GM21825 (cell line): ENCODE measurements at regions not wholly inside any gene's neighbourhood (a gene's known extent, or its start where the extent isn't known, plus 50 kb on each side); places are given as distances from the start of the nearest gene placed in this dataset.

Experiments
- ATAC-seq: cut with Tn5 transposase; IDR thresholded peaks from one replicate; pipeline ENCODE4 v1.9.1; 2021; ENCODE audit warnings: mild to moderate bottlenecking, moderate library complexity; ENCODE audit not compliant: unreplicated experiment

DNA sequence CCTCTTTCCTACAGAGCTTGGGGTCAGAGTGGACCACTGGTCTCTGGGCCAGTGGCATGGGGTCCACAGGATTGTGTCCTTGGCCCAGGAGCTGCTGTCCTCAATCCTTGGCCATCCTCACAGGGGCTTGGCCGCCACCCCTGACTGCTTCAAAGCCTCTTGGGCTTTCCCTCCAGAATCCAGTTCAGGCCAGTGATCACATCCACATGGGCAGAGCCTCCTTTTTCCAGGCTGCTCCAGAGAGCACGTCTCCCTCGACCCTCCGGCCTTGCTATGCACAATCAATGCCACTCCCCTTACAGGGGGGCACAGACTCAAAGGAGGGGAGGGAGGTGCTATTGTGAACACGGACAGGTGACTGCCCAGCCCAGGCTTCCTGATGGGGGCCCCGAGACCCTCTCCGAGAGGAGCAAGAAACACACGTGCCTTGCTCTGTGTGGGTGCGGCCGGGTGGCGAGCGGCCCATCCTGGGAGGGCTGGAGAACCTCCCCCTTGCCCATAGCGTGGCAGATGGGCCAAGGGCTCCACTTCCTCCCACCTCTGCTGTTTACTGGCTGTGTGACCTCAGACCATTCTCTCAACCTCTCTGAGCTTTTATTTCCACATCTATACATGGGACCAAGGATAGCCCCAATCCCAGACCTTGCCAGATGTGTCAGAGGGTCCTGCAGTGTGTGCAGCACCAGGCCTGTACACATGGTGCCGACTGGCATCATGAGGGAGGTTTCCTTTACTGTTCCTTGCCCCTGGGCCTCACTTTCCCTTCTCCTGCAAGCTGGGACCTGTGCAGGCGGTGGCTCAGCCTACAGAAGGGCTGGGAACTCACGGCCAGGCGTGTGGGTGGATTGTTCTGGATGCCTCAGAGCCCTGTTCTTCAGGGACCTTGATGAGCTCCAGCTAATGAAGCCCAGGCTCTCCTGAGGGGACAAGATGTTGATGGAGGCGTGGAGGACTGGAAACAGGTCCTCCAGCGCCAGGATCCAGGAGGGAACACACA is 229.0 kb upstream of the GSE1 start:
- no peak for ATAC-seq

DNA sequence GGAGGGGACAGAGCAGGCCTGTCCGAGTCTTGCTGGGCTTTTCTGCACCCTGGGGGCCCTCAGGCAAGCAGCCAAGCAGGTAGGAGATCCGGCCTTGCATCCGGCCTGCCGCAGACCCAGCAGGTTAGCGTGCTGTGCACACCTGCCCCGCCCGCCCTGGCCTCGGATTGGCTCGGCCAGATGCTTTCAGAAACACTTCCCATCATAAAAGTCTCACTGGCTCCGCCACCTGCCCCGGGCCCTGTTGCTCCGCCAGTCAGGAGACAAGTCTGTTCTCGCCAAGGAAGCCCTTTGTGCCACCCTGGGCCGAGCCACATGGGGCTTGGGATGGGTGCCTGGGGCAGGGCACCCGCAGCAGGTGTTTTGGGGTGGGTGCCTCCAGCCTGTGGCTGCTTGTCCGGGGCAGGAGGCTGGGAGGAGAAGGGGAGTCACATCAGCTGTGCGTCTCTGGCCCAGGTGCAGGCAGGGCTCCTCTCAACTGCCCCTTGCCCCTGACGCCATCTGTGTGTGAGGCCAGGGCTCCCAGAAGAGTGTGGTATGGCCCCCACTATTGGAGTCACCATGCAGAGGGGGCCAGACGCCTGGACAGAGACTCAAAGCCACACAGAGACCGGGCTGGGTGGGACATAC is 228.2 kb upstream of the GSE1 start:
- ATAC-seq, result no peak

DNA sequence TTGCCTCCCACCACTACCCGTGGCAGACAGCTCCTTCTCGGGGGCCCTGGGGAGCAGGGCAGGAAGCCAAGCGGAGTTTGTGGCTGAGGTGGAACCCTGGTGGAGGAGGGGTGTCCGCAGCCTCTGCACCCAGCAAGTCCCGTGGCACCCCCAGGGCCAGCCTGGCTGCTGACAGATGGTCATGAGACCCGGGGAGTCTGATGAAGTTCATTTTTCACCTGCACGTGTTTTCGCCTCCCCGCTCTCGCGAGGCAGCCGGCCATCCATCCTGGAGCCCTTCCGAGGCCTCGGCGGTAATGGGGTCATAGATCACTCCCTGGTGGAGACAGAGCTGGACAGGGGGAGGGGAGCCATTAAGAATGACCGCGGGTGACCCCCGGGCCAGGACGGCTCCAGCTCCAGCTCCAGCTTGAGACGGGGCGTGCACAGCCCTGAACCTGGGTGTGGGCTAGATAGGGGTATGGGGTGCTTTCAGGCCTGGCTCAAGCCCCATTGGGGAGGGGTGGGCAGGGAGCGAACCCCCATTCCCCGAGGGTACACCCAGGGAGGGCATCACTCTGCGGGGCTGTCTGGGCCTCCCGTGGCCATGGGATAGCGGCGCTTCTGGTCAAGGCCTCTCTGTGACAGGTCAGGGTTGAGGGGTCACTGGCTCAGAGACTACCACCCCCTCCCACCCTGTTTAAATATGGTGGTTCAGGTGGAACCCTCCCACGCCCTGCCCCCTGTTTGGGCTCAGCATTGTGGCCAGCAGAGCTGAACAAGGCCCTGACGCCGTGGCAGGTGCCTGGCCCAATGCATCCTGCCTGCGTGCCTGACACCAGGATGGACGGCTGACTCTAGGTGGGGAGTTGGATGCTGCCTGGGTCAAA is 227.4 kb upstream of the GSE1 start:
- no peak for ATAC-seq

DNA sequence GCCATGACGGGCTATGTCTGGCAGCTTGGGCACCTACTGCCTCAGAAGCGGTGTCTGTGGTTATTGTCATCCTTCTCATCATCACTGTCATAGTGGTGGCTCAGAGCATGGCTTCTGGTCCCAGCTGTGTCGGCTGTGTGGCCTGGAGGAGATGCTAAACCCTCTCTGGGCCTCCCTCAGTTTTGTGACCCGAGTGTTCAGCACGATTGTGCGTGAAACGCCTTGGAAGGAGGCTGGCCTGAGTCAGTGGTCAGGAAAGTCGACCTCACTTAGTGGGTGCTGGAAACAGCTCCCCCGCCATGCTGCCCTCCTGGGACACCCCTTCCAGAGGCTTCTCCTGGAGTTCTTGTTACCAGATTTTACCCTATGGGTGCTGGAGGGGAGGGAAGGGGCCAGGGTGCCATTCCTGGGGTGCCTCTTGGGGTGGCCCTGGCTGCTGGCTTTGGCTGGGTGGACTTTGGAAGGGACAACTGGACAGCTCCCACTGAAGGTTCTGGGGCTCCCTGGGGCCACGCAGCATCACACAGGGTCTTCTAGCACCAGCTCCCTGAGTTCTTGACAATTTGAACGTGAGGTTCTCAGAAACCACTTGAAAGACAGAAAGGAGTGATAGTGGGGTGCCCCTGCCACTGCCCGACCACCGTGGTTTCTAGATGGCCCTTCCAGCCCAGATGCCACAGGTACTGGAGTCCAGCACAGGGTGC is 226.5 kb upstream of the GSE1 start:
- ATAC-seq, result no peak

DNA sequence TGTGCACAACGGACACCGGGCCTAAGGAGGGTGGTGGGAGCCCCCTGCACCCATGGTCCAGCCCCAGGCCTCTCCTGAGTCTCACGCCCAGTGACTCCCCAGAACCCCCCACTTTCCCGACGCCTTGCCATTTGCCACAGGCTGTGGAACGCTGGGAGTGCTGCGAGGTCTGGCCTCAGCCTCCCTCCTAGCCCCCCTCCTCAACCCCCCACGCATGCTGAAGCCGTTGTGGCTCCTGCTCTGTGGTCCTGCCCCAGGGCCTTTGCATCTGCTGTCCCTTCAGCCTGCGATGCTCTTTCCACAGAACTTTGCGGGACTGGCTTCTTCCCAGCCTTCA is 226.0 kb upstream of the GSE1 start:
- ATAC-seq, result no peak

DNA sequence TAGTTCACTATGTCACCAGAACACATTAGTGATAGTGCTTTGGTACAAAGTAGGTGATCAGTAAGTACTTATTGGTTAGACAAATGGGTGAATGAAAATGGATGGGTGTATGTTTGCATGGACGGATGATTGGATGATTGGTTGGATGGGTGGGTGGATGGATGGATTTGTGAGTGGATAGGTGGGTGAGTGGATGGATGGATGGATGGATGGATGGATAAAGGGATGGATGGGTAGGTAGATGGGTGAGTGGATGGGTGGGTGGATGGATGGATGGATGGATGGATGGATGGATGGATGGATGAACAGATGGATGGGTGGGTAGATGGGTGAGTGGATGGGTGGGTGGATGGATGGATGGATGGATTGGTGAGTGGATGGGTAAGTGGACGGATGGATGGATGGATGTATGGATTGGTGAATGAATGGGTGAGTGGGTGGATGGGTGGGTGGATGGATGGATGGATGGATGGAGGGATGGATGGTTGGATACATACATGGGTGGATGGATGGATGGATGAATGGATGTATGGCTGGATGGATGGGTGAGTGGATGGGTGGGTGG is 225.3 kb upstream of the GSE1 start:
- no peak for ATAC-seq

DNA sequence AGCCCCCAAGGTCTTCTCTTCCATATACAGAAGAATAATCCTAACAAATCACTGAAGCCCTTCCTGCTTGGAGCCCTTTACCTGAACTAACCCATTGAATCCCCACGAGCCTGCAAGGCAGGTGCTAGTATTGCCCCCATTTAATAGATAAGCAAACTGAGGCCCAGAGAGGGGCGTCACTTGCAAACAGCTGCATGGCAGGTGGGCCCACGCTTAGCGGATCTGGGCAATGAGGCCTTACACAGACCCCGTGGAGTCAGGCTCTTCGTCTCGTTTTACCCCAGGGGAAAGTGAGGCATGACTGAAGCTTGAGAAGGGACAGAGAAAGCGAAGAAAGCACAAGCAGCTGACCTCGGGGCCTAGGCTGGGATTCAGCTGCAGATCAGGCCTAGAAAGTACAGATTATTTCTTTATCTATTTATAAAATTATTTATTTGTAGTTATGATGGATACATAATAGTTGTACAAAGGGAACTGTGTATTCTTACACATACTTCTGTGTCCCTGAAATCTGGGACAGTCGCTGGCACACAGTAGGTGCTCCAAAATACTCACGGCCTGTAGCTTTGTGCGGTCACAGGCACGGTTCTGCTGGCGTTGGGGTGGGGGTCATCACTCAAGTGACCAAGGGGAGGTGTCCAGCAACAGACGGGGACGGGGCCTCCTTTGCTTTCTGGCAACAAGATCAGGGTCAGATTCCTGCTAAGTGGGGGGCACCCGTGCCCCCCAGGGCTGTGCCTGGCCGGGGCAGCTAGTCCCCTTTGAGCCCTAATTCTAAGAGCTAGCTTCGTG is 223.2 kb upstream of the GSE1 start:
- ATAC-seq, result no peak

DNA sequence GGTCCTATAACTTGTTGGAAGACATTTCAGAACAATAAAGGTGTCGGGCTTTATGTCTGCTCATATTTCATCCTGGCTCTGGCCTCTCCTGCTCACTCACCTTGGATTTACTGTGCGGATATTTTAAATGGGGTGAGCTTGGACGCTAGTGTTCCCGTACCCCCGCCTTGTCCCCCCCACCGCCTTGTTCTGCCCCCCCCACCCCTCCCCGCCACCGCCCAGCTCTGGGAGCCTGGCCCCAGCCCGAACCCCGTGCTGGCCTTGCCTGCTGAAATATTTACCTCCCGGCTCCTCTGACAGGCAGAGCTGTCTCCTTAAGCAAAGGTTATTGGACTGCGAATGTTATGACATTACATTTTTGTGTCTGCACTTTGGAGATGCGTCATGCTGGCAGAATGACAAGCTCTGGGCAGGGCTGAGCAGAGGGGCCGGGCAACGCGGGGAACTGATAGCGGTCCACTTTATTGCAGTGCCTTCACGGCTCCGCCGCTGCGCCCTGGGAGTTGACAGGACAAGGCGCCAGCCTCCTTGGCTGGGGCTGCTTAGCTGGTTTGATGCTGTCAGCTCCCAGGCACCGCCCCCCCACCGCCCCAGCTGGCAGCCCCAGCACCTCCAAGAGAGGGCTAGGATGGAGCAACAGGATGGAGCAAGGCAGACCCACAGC is 222.5 kb upstream of the GSE1 start:
- ATAC-seq, result no peak

DNA sequence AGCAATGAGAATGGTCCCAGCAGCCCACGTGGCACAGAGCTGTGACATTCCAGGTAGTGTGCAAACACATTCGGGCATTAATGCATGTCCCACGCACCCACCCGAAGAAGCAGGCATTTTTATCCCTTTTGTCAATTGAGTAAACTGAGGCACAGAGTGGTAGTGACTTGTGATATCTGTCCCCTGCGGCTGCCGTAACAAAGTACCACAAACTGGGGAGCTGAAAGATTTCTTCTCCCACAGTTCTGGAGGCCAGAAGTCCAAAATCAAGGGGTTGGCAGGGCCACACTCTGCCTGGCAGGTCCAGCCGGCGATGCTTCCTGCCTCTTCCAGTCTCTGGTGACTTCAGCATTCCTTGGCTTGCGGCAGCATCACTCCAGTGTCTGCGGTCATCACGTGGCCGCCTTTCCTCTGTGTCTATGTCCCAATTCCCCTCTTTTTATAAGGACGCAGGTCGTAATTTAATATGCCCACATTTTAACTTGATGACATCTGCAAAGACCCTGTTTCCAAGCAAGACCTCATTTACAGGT is 221.9 kb upstream of the GSE1 start:
- ATAC-seq, result no peak

DNA sequence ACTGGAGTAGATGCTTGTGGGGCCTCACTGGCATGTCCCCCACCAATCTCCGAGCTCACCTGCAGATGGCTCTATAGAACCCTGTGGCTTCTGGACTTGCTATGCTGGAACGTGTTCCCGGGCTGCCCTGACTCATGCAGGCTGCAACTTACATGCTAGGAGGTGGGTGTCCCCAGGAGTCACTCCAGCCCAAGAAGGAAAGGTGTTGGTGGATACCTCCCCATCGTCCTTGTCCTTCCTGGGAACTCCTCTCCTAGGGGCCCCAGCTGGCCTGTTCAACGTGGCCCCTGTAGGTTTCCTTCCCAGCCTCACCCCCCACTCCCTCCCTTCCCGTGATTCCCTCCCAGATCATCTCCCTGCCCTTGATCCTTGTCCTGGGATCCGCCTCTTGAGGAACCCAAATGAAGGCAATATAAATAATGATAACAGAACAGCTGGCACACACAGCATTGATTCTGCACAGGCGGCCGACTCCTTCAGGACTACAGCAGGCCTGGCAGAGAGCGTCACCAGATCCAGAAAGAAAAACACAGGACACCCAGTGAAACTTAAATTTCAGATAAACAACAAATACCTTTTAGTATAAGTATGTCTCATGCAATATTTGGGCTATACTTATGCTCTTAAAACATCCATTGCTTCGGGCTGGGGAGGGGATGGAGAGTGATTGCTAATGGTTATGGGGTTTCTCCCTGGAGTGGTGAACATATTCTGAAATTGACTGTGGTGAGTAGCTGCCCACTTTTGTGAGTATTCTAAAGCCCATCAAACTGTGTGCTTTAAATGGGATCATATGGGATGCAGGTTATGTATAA is 221.1 kb upstream of the GSE1 start:
- no peak for ATAC-seq

DNA sequence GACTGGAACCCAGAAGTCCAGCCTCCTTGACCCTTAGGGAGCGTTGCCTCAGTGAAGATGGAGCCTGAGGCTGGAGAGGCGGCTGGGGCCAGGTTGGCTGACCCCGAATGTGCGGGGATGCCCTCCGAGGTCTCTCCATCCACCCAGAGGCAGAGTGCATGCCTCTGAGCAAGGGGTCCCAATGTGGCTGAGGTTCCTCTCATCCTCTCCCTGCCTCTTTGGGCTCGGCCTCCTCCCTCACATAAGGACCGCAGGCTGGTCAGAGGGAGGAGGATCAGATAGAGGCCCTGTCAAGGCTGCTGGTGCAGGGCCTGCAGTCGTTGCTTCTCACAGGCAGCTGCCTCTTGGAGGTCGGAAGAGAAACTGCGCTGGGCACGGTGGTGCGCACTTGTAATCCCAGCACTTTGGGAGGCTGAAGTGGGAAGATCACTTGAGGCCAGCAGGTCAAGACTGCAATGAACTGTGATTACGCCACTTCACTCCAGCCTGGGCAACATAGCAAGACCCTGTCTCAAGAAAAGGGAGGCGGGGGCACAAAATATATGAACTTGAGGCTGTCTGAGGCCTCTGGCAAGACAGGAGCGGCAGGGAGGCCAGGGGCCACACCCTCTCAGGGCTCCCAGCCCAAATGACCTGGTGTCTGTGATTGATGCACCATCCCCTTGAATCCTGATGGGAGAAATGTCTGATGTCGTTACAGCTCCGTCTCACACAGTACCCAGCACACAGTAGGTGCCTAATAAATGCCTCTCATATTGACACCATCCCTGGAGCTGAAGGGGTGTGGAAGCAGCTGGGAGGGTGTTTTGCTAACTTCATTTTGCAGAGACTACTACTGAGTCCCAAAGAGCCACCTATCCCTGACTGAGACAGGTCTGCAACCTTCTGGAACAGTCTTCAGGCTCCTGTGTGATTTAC is 220.1 kb upstream of the GSE1 start:
- ATAC-seq, result no peak

DNA sequence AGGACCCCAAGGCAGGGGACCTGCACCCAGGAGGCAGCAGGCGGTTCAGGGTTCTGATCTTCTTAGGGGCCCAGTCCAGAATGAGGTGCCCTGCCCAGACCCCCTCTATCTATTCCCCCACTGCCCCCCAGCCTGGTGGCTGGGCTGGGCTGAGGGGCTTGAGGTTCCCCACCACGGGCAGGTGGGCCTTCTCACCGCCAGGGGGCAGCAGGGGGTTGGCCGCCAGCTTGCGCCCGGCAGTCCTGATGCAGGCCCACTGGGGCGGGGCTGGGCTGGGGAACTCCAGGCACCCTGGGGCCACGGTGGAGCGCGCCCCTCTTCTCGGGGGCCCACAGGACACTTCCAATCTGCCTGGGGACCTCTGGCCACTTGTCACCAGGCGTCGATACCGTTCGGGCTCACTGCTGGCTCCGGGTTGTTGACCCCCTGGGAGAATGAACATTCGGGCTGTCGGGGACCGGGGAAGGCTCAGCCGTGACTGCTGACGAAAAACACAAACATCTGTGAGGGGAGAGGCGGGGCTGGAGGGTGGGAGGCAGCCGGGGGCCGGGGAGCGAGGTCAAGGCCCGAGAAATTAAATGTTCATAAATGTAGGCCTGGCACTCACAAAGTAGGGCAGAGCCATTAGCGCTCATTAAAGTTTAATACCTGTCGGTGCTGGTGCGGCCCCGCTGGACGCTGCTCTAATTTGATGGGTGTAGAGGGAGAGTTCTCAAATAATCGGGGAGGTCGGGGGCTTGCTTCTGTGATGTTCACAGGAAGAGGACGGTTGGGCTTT is 219.3 kb upstream of the GSE1 start:
- no peak for ATAC-seq

DNA sequence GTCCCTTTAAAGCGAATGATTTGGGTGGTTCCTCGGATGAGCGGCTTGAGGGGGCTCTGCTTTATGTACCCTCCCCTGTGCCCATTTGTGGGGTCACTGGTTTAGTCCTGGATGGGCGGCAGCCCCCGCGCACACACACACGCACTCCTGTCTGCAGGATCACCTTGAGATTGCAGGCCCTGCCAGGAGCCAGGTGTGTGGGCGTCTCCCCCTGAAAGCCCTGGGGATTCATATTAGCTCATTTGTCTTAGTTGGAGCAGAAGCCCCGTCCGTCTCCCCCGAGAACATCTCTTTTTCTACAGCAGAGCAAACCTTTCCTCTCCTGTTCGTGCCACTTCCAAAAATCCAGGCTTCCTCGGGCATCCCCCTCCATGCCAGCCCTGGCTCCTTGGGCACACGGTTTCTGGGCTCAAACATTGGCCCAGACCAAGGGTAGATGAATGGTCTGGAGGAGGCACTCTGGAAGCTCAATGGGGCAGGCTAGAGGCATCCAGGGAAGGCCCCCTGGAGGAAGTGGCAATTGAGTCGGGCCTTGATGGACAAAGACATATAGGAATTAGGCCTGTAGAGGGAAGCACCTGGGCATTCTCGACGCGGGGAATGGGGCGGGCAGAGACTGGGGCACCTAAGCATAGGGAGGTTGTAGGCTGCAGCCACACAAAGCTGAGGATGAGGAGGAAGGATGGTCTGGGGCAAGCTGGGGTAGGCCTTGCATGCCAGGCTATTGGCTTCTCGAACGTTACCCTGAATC is 218.5 kb upstream of the GSE1 start:
- ATAC-seq, result no peak

DNA sequence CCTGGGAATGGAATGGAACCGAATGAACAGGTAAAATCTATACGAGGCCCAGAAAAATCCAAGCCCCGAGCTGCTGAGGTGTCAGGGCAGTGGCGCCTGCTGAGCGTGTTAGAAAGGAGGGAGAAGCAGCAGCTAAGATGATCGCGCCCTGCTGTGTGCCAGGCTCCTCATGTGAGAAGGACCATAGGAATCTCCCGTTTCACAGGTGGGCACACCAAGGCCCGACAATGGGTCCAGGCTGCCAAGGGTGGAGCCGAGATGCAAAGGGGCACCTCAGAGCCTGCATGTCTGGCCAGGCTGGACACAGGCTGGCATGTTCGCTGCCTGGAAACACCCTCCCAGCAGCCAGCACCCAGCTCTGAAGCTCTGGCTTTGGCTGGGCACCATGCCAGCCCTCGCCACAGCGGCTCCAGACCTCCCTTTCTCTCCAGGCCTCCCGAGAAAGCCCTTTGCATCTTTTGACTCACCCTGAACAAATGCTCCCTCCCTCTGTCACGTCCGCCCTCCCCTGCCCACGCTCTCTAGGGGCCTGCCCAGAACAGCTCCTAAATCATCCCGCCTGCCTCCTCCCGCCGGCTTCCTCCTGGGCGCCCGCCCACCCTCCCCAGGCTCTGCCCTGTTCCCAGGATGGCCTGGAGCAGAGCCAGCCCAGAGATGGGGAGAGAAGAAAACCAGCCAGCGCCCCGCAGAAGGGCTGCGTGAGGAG is 217.8 kb upstream of the GSE1 start:
- no peak for ATAC-seq
